NCI-H2196 (cell line): ENCODE measurements at regions not wholly inside any gene's neighbourhood (a gene's known extent, or its start where the extent isn't known, plus 50 kb on each side); places are given as distances from the start of the nearest gene placed in this dataset.
A peak's percentile ranks its signal among the peaks of the same experiment; 100 is the strongest.

Experiments used
- DNase-seq: peaks from one replicate; lab custom pipeline; 2025; ENCODE audit not compliant: unreplicated experiment; lab: John Stamatoyannopoulos, UW

- DNase-seq: no peak
These were observed 288.6 kb upstream of the CNTN6 start for GRCh38 chr3:804211-804610.

GRCh38 chr3:805326-805725, 287.5 kb upstream of the CNTN6 start:
- DNase-seq: no peak

DNA sequence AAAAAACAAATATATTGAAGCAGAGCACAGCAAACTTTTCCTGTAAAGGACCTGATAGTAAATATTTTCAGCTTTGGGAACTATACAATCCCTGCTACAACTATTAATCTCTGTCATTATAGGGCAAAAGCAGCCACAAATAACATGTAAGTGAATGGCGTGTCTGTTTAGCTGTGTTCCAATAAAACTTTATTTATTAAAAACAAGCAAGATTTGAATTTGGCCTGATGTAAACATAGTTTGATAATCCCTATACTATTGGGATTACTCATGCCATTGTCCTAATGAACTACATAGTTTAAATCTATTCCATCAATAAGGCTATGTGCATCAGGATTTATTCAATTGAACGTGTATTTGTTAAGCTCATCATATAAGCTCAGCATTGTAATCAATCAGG, 286.8 kb upstream of the CNTN6 start:
- DNase-seq: no peak

- DNase-seq: no peak
These were observed 276.2 kb upstream of the CNTN6 start for GRCh38 chr3:816605-817004.

GRCh38 chr3:834679-835078, 258.1 kb upstream of the CNTN6 start:
- DNase-seq: no peak

GRCh38 chr3:835096-835495, 257.7 kb upstream of the CNTN6 start:
- no peak for DNase-seq

GRCh38 chr3:839981-840380, 252.8 kb upstream of the CNTN6 start:
- DNase-seq: no peak

GRCh38 chr3:851098-851790, 241.6 kb upstream of the CNTN6 start:
- no peak for DNase-seq

- no peak for DNase-seq
These were observed 240.8 kb upstream of the CNTN6 start for GRCh38 chr3:852033-852432.

GRCh38 chr3:853489-853888, 239.3 kb upstream of the CNTN6 start:
- DNase-seq: no peak

DNA sequence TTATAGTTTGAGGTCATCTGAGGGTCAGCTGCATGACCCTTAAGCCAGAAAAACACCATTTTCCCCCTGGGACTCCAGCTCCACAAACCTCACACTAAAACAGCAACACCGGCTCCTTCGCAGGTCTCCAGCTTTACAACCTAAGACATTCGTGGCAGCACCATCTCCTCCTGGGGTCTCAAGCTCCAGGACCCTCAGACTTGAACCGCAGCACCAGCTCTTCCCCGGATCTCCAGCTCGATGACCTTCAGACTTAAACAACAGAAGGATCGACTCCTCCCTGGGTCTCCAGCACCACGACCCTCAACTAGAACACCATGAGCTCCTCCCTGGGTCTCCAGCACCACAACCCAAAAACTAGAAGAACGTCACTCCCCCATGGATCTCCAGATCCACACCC, 233.7 kb upstream of the CNTN6 start:
- no peak for DNase-seq

DNA sequence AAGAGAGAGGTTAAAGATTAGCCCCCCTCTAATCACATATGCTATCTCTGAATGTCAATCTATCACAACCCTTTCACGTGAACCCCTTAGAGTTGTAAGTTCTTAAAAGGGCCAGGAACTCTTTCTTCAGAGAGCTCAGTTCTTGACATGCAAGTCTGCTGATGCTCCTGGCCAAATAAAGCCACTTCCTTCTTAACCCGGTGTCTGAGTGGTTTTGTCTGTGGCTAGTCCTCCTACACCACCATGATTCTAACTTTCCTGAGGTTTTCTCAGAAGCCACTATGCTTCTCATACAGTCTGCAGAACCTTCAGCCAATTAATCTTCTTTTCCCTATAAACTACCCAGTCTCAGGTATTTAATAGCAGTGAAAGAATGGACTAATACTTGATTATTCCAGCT, 231.1 kb upstream of the CNTN6 start:
- DNase-seq: no peak

DNA sequence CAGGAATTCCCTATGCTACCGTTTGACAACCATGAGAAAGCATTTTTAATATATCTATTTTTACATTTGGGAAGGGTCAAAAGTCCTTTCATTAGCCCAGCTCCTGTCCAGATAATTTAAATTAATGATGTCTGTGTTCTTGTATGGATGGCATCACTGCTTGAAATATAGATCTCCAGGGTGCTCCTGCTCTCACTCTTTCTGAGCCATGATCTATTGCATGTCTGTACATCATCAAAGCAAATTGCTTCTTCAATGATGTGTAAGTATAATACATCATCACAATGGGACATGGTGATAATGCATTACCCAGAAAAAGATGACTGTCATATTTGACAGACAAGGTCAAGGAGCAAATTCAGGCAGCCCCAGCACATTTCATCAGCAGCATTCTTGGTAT, 223.6 kb upstream of the CNTN6 start:
- no peak for DNase-seq

- DNase-seq: no peak
These were observed 223.1 kb upstream of the CNTN6 start for GRCh38 chr3:869734-870133.

- no peak for DNase-seq
These were observed 221.2 kb upstream of the CNTN6 start for GRCh38 chr3:871651-872050.

DNA sequence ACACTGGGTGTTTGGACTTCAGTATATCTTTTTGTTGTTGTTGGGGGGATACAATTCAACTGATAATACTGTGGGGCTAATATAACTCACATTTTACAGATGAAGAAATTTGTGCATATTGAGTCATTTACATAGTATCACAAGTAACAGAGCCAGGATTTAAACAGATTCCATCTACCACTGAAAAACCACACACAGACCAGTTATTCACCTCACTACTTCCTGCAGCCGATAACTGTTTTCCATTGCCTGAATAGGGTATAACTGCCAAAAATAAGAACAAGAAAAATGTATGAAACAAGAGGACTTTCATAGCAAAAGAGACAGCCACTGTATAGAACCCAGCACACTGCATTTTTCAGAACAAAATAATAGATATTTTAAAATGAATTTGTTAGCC, 215.8 kb upstream of the CNTN6 start:
- no peak for DNase-seq

GRCh38 chr3:878746-879145, 214.1 kb upstream of the CNTN6 start:
- no peak for DNase-seq

- DNase-seq: no peak
These were observed 212.5 kb upstream of the CNTN6 start for GRCh38 chr3:880371-880770.

DNA sequence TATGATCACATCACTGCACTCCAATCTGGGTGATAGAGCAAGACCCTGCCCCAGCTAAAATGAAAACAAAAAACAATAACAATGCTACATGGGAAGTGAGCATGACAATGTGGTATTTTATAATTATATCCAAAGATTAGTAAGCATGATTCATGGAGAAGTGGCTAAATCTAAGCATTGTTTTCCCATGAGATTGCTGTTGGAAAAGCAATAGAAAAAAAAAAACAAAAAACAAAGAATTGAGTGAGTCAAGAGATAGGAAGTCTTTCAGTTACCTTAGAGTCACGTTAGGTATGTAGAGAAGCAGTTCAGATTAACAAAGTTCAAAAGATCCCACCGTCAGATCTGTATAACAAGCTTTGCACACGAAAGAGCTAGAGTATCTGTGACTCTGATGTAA, 210.3 kb upstream of the CNTN6 start:
- no peak for DNase-seq

- DNase-seq: peak; percentile 0
These were observed 190.7 kb upstream of the CNTN6 start for GRCh38 chr3:901953-902778.

DNA sequence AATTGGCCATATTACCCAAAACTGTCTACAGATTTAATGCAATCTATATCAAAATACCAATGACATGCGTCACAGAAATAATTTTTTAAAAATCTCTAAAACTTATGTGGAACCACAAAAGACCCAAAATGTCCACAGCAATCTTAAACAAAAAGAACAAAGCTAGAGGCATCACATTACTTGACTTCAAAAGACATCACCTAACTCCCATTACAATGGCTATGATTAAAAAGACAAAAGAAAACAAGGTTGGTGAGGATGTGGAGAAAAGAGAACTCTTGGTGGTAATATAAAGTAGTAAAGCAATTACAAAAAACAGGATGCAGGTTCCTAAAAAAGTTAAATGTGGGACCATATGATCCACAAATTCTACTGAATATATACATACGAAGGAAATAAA, 187.6 kb upstream of the CNTN6 start:
- no peak for DNase-seq

DNA sequence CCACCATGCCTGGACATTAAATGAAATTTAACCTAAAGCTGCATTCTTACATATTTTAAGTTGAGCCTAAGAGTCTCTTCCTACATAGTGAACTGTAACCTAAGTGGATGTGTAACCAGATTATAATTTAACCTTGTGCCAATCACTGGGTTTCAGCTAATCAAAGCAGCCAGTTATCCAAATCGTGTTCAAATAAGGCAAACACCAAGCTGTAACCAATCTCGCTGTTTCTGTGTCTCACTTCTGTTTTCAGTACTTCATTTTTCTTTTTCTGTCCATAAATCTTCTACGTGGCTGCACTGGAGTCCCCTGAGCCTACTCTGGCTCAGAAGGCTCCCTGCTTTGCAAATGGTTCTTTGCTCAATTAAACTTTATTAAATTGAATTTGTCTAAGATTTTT, 186.1 kb upstream of the CNTN6 start:
- DNase-seq: no peak

GRCh38 chr3:908839-909238, 184.0 kb upstream of the CNTN6 start:
- no peak for DNase-seq
